A673 (cell line): ENCODE measurements at regions not wholly inside any gene's neighbourhood (a gene's known extent, or its start where the extent isn't known, plus 50 kb on each side); places are given as distances from the start of the nearest gene placed in this dataset.

Experiments
- BruUV-seq: library from RNA; stranded (reverse); fragments of 400-500 nt; replicated peaks from 2 replicates; lab custom pipeline; 2021; lab: Mats Ljungman, UMichigan
- CTCF ChIA-PET: fragments of 300-600 bp; sonication (Branson Sonifier 250); formaldehyde crosslinking; loops from one replicate; lab custom pipeline; 2022; ENCODE audit warnings: antibody characterized with exemption; lab: Charles Lee
- POLR2A ChIA-PET: fragments of 300-600 bp; sonication (Branson Sonifier 250); formaldehyde crosslinking; loops from one replicate; lab custom pipeline; 2022; ENCODE audit warnings: antibody characterized with exemption; ENCODE audit not compliant: low non-redundant PET; lab: Charles Lee
- DNase-seq: peaks from one replicate; pipeline ENCODE4 v3.0.0-alpha.2; 2015; ENCODE audit warnings: low spot score
- H3K27ac ChIP-seq: fragments of 200-600 bp; sonication (generic); 2 replicates; pipeline ENCODE4 v1.5.1; 2016; ENCODE audit warnings: mixed run types, low read depth, mild to moderate bottlenecking, mixed read lengths, antibody characterized with exemption, low read length; ENCODE audit not compliant: poor library complexity, severe bottlenecking
- H3K27me3 ChIP-seq: fragments of 200-600 bp; sonication (generic); replicated peaks from 2 replicates; pipeline ENCODE4 v1.6.1; 2017; ENCODE audit warnings: mixed run types, low read depth, mild to moderate bottlenecking, mixed read lengths, antibody characterized with exemption, low read length; ENCODE audit not compliant: insufficient read depth, poor library complexity
- H3K36me3 ChIP-seq: fragments of 200-600 bp; sonication (generic); 2 replicates; pipeline ENCODE4 v1.6.1; 2016; ENCODE audit warnings: mixed run types, mild to moderate bottlenecking, mixed read lengths, antibody characterized with exemption, low read length; ENCODE audit not compliant: insufficient read depth, poor library complexity, severe bottlenecking
- H3K4me1 ChIP-seq: fragments of 200-600 bp; sonication (generic); 2 replicates; pipeline ENCODE4 v1.6.1; 2017; ENCODE audit warnings: mixed run types, mild to moderate bottlenecking, mixed read lengths, antibody characterized with exemption, low read length; ENCODE audit not compliant: insufficient read depth, poor library complexity, severe bottlenecking
- H3K4me3 ChIP-seq: fragments of 200-600 bp; sonication (generic); 2 replicates; pipeline ENCODE4 v1.5.1; 2016; ENCODE audit warnings: low read depth, mixed run types, mild to moderate bottlenecking, mixed read lengths, low read length; ENCODE audit not compliant: poor library complexity, severe bottlenecking
- H3K9me3 ChIP-seq: fragments of 200-600 bp; sonication (generic); 2 replicates; pipeline ENCODE4 v1.6.1; 2016; ENCODE audit warnings: mixed run types, low read depth, mild to moderate bottlenecking, mixed read lengths, antibody characterized with exemption, low read length; ENCODE audit not compliant: poor library complexity, severe bottlenecking
- CTCF ChIP-seq: fragments of 300-800, 200-600 bp; sonication (generic); conservative IDR thresholded peaks from 2 replicates; pipeline ENCODE4 v1.5.1; 2017; ENCODE audit warnings: low read depth, mild to moderate bottlenecking, antibody characterized with exemption, low read length, moderate library complexity, mixed read lengths
- EZH2 ChIP-seq: fragments of 200-600 bp; sonication (generic); IDR thresholded peaks from 2 replicates; pipeline ENCODE4 v1.6.1; 2017; ENCODE audit warnings: borderline replicate concordance, low read depth, mild to moderate bottlenecking, mixed read lengths, antibody characterized with exemption, low read length; ENCODE audit not compliant: poor library complexity, severe bottlenecking
- intact Hi-C: fragments of 100-400 bp; cut with micrococcal nuclease; formaldehyde crosslinking; loops from one replicate; pipeline ENCODE4 v1.10.0; 2022; ENCODE audit not compliant: unreplicated experiment

GRCh38 chr12:58607805-58608204, 312.5 kb downstream of the LRIG3 start:
- ChIA-PET CTCF (no interaction called here), POLR2A (no interaction called here)
- intact Hi-C loops: no loop called here
- H3K36me3 ChIP-seq: no peaks in the 10 kb centered on the region
- no peaks in the 10 kb centered on the region for H3K27me3 ChIP-seq
- H3K9me3 ChIP-seq: no peaks in the 10 kb centered on the region
- H3K4me1 ChIP-seq: no peaks in the 10 kb centered on the region
- no peak for TF ChIP-seq CTCF
- TF ChIP-seq EZH2: no peak
- H3K27ac ChIP-seq: no peak overlapping the region
- no peak overlapping the region for H3K4me3 ChIP-seq
- no TSS peak for BruUV-seq
- DNase-seq: no peak

DNA sequence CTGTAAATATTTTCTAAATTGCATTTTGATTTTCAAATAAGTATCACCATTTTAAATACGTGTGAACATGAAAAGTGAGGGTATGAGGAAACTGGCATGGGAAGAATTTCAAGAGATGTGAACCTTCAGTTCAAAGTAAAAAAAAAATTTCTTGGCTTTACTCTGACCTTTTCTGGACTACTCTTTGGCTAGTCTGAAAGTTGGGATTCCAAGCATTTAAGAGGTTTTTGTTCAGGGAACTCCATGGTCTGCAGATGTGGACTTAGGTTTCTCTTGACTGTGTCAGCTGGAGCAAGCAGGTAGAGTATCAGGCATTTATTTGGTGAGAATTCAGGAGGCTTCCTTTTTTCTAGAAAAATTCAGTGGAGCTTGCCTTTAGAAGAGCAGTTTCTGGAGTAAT, 311.6 kb downstream of the LRIG3 start:
- TF ChIP-seq EZH2: no peak
- no peak for TF ChIP-seq CTCF
- no peaks in the 10 kb centered on the region for H3K36me3 ChIP-seq
- H3K27me3 ChIP-seq: no peaks in the 10 kb centered on the region
- POLR2A ChIA-PET: no interaction called here
- CTCF ChIA-PET: no interaction called here
- no peaks in the 10 kb centered on the region for H3K9me3 ChIP-seq
- BruUV-seq: no TSS peak
- no peak overlapping the region for H3K4me3 ChIP-seq
- H3K4me1 ChIP-seq: no peaks in the 10 kb centered on the region
- H3K27ac ChIP-seq: no peak overlapping the region
- no peak for DNase-seq
- intact Hi-C loops: no loop called here

- Histone ChIP-seq H3K4me3 (no peak overlapping the region), H3K9me3 (no peaks in the 10 kb centered on the region), H3K27ac (no peak overlapping the region), H3K27me3 (no peaks in the 10 kb centered on the region), H3K4me1 (no peaks in the 10 kb centered on the region), H3K36me3 (no peaks in the 10 kb centered on the region)
- TF ChIP-seq EZH2 (no peak), CTCF (no peak)
- intact Hi-C loops: no loop called here
- ChIA-PET CTCF (no interaction called here), POLR2A (no interaction called here)
- no TSS peak for BruUV-seq
- DNase-seq: no peak
Measured at GRCh38 chr12:58615047-58615446, 305.3 kb downstream of the LRIG3 start.
